CD14-positive monocyte (primary cell): ENCODE measurements at regions not wholly inside any gene's neighbourhood (a gene's known extent, or its start where the extent isn't known, plus 50 kb on each side); places are given as distances from the start of the nearest gene placed in this dataset.

Source experiments
- DNase-seq, 3 donors: peaks; one replicate each; pipeline ENCODE4 v3.0.0-alpha.2; 2011 to 2022
- H2AFZ ChIP-seq: 2 replicates; pipeline ENCODE4 v1.6.0; 2012; ENCODE audit warnings: mild to moderate bottlenecking, low read depth, low read length, inconsistent platforms; ENCODE audit not compliant: insufficient read depth, poor library complexity, severe bottlenecking
- H3K27ac ChIP-seq, 2 donors: 1 replicate in 1 of 2; 2 replicates in 1 of 2; pipeline ENCODE4 v1.5.1; 2012 to 2013; ENCODE audit warnings: low read length in 2 of 2, control low read depth in 1 of 2, inconsistent platforms in 1 of 2, low read depth in 1 of 2, mild to moderate bottlenecking in 1 of 2
- H3K27me3 ChIP-seq, 2 donors: one replicate each; pipeline versions ENCODE4 v1.6.0 to v1.6.1; 2011 to 2013; ENCODE audit warnings: low read length in 2 of 2; ENCODE audit not compliant: control insufficient read depth in 2 of 2, insufficient read depth in 2 of 2
- H3K36me3 ChIP-seq, 2 donors: replicated peaks in 1 of 2; 1 replicate in 1 of 2; 2 replicates in 1 of 2; pipeline versions ENCODE4 v1.5.1 to v1.6.1; 2012 to 2013; ENCODE audit warnings: low read length in 2 of 2, control low read depth in 1 of 2, inconsistent platforms in 1 of 2, mild to moderate bottlenecking in 1 of 2; ENCODE audit not compliant: insufficient read depth in 2 of 2, control insufficient read depth in 1 of 2
- H3K4me1 ChIP-seq, 2 donors: 1 replicate in 1 of 2; 2 replicates in 1 of 2; pipeline versions ENCODE4 v1.5.1 to v1.6.1; 2012 to 2013; ENCODE audit warnings: low read length in 2 of 2, control low read depth in 1 of 2, inconsistent platforms in 1 of 2, mild to moderate bottlenecking in 1 of 2, moderate library complexity in 1 of 2; ENCODE audit not compliant: insufficient read depth in 2 of 2, control insufficient read depth in 1 of 2
- H3K4me2 ChIP-seq: replicated peaks from 2 replicates; pipeline ENCODE3; 2012; ENCODE audit warnings: low read length, moderate library complexity, mild to moderate bottlenecking; ENCODE audit not compliant: poor library complexity, severe bottlenecking; ENCODE audit errors: extremely low read depth
- H3K4me3 ChIP-seq, 3 experiments: fragments of 200-600 bp in 1 of 3; sonication (generic) in 1 of 3; replicated peaks in 1 of 3; 1 replicate in 2 of 3; 2 replicates in 1 of 3; pipeline ENCODE4 v1.5.1; 2011 to 2013; ENCODE audit warnings: low read length in 3 of 3, mild to moderate bottlenecking in 3 of 3, control low read depth in 2 of 3, low read depth in 2 of 3, inconsistent platforms in 1 of 3, moderate library complexity in 1 of 3
- H3K79me2 ChIP-seq: 2 replicates; pipeline ENCODE4 v1.6.0; 2012; ENCODE audit warnings: mild to moderate bottlenecking, control low read depth, inconsistent platforms, low read length, moderate library complexity; ENCODE audit not compliant: insufficient read depth
- H3K9ac ChIP-seq: 2 replicates; pipeline ENCODE4 v1.6.0; 2017; ENCODE audit warnings: low read length, mild to moderate bottlenecking; ENCODE audit not compliant: insufficient read depth, poor library complexity, severe bottlenecking
- H3K9me3 ChIP-seq, 2 donors: replicated peaks in 1 of 2; 1 replicate in 1 of 2; 2 replicates in 1 of 2; pipeline versions ENCODE4 v1.5.1 to v1.6.1; 2012 to 2013; ENCODE audit warnings: low read length in 2 of 2, control low read depth in 1 of 2; ENCODE audit not compliant: control insufficient read depth in 1 of 2, insufficient read depth in 1 of 2
- H4K20me1 ChIP-seq: 2 replicates; pipeline ENCODE4 v1.6.0; 2012; ENCODE audit warnings: mild to moderate bottlenecking, low read length, control low read depth, moderate library complexity; ENCODE audit not compliant: insufficient read depth
- H3K27ac Mint-ChIP-seq, 7 donors: one replicate each; pipeline ENCODE4 v1.8.0; 2020; ENCODE audit warnings: mild to moderate bottlenecking in 7 of 7, mixed read lengths in 7 of 7, moderate library complexity in 6 of 7, inconsistent platforms in 2 of 7
- H3K27me3 Mint-ChIP-seq, 3 donors: one replicate each; pipeline ENCODE4 v1.8.0; 2021 to 2022; ENCODE audit warnings: low read depth in 3 of 3, mild to moderate bottlenecking in 3 of 3, mixed read lengths in 3 of 3, moderate library complexity in 3 of 3, inconsistent platforms in 1 of 3
- H3K36me3 Mint-ChIP-seq, 2 donors: one replicate each; pipeline ENCODE4 v1.8.0; 2020; ENCODE audit warnings: mixed read lengths in 2 of 2, inconsistent platforms in 1 of 2, mild to moderate bottlenecking in 1 of 2
- H3K4me1 Mint-ChIP-seq: one replicate; pipeline ENCODE4 v1.8.0; 2020; ENCODE audit warnings: mild to moderate bottlenecking, mixed read lengths
- H3K4me3 Mint-ChIP-seq, 2 donors: one replicate each; pipeline ENCODE4 v1.8.0; 2020; ENCODE audit warnings: mild to moderate bottlenecking in 2 of 2, mixed read lengths in 2 of 2, moderate library complexity in 1 of 2
- H3K9me3 Mint-ChIP-seq, 7 donors: one replicate each; pipeline ENCODE4 v1.8.0; 2020 to 2022; ENCODE audit warnings: mixed read lengths in 7 of 7, mild to moderate bottlenecking in 6 of 7, moderate library complexity in 6 of 7, inconsistent platforms in 2 of 7
- CTCF ChIP-seq: fragments of 200-600 bp; IDR thresholded peaks from one replicate; pipeline ENCODE4 v1.8.0; 2022; ENCODE audit warnings: antibody characterized with exemption, mild to moderate bottlenecking
- WGBS: methylation state at CpG from one replicate; pipeline ENCODE4 v1.1.5; 2013; ENCODE audit warnings: missing lambda C conversion rate; ENCODE audit not compliant: insufficient coverage; 5-methylcytosine and 5-hydroxymethylcytosine counted together
- intact Hi-C, 2 donors: fragments of 100-400 bp; cut with micrococcal nuclease; formaldehyde crosslinking; loops; one replicate each; pipeline versions ENCODE4 v1.15.0 to v1.15.1; 2023

GRCh38 chr12:78305808-78306207 is 475.1 kb downstream of the NAV3 start:
- TF ChIP-seq CTCF: no peak
- H3K27ac Mint-ChIP-seq: no peak overlapping the region
- Histone ChIP-seq H4K20me1 (no peaks in the 10 kb centered on the region), H3K9me3 (no peaks in the 10 kb centered on the region), H3K27me3 (no peaks in the 10 kb centered on the region), H3K9ac (no peak overlapping the region), H3K4me2 (no peak overlapping the region), H3K27ac (no peak overlapping the region), H3K36me3 (no peaks in the 10 kb centered on the region), H3K79me2 (no peaks in the 10 kb centered on the region), H3K4me3 (no peak overlapping the region), H3K4me1 (no peaks in the 10 kb centered on the region), H2AFZ (no peak overlapping the region)
- H3K9me3 Mint-ChIP-seq: peaks cover 0 to 6% (median 0%) of the 10 kb centered on the region in 7 donors
- no peak for DNase-seq
- intact Hi-C loops: no loop called here
- H3K27me3 Mint-ChIP-seq: no peaks in the 10 kb centered on the region
- H3K4me3 Mint-ChIP-seq: no peak overlapping the region
- no peaks in the 10 kb centered on the region for H3K36me3 Mint-ChIP-seq
- H3K4me1 Mint-ChIP-seq: no peaks in the 10 kb centered on the region
- no CpG with 5 or more reads among the region's 1 CpG for WGBS

GRCh38 chr12:78306236-78306635 is 475.5 kb downstream of the NAV3 start:
- no peak overlapping the region for H3K27ac Mint-ChIP-seq
- Histone ChIP-seq H4K20me1 (no peaks in the 10 kb centered on the region), H3K79me2 (no peaks in the 10 kb centered on the region), H3K27me3 (no peaks in the 10 kb centered on the region), H3K27ac (no peak overlapping the region), H3K4me1 (no peaks in the 10 kb centered on the region), H3K9me3 (no peaks in the 10 kb centered on the region), H3K4me3 (no peak overlapping the region), H2AFZ (no peak overlapping the region), H3K36me3 (no peaks in the 10 kb centered on the region), H3K9ac (no peak overlapping the region), H3K4me2 (no peak overlapping the region)
- no peak for TF ChIP-seq CTCF
- H3K27me3 Mint-ChIP-seq: no peaks in the 10 kb centered on the region
- peaks cover 0 to 6% (median 0%) of the 10 kb centered on the region in 7 donors for H3K9me3 Mint-ChIP-seq
- H3K4me1 Mint-ChIP-seq: no peaks in the 10 kb centered on the region
- no peaks in the 10 kb centered on the region for H3K36me3 Mint-ChIP-seq
- intact Hi-C loops: no loop called here
- DNase-seq: no peak
- H3K4me3 Mint-ChIP-seq: no peak overlapping the region
